ENCODE measurements at regions not wholly inside any gene's neighbourhood (a gene's known extent, or its start where the extent isn't known, plus 50 kb on each side); places are given as distances from the start of the nearest gene placed in this dataset.
"Not testable (repeated sequence)": the region's sequence is repeated elsewhere in the genome, so short reads cannot be mapped to it uniquely, and the experiment has no call there.

GRCh38 chr4:94063084-94063483, 144.6 kb upstream of the SMARCAD1 start:
- Histone ChIP-seq H3K27ac (no peak overlapping the region), H3K4me2 (ENCODE audit: unreplicated experiment) (no peak overlapping the region), H3K4me1 (ENCODE audit: insufficient read depth) (no peaks in the 10 kb centered on the region), H3K27me3 (replicated peaks; ENCODE audit: insufficient read depth) (no peaks in the 10 kb centered on the region), H3K79me2 (ENCODE audit: insufficient read depth) (no peaks in the 10 kb centered on the region), H3K4me3 (no peak overlapping the region), H4K20me1 (ENCODE audit: insufficient read depth) (no peaks in the 10 kb centered on the region), H3K36me3 (ENCODE audit: low read depth) (no peaks in the 10 kb centered on the region), H3K9me2 (ENCODE audit: insufficient read depth) (no peaks in the 10 kb centered on the region), H3K9me3 (ENCODE audit: low read depth) (no peaks in the 10 kb centered on the region), H2AFZ (no peak overlapping the region), H3F3A (ENCODE audit: insufficient read depth) (no peaks in the 10 kb centered on the region), H3K9ac (no peak overlapping the region)
- no peak for TF ChIP-seq EZH2 (IDR thresholded peaks at IDR 0.05; ENCODE audit: insufficient read depth, poor library complexity, severe bottlenecking)
- no peak for TF ChIP-seq EZH2phosphoT487 (IDR thresholded peaks at IDR 0.05; ENCODE audit: insufficient read depth, low read depth)
- DNase-seq = no peak
- WGBS, 2 experiments (ENCODE audit: low coverage in 1 of 2, low lambda C conversion rate in 2 of 2, missing lambda C conversion rate in 2 of 2) = 12 to 19% methylated on average over 4 of the region's 4 CpGs
- in situ Hi-C loops (cut with MboI) = no loop called here

- no peaks in the 10 kb centered on the region for H4K20me1 ChIP-seq (ENCODE audit: insufficient read depth)
- H3K27me3 ChIP-seq (replicated peaks; ENCODE audit: insufficient read depth) = no peaks in the 10 kb centered on the region
- H2AFZ ChIP-seq = no peak overlapping the region
- 11 to 13% methylated on average over 8 of the region's 8 CpGs for WGBS, 2 experiments (ENCODE audit: low coverage in 1 of 2, low lambda C conversion rate in 2 of 2, missing lambda C conversion rate in 2 of 2)
- H3K4me1 ChIP-seq (ENCODE audit: insufficient read depth) = no peaks in the 10 kb centered on the region
- no peak overlapping the region for H3K4me3 ChIP-seq
- H3K9me2 ChIP-seq (ENCODE audit: insufficient read depth) = no peaks in the 10 kb centered on the region
- H3K36me3 ChIP-seq (ENCODE audit: low read depth) = no peaks in the 10 kb centered on the region
- H3K27ac ChIP-seq = no peak overlapping the region
- no peak overlapping the region for H3K4me2 ChIP-seq (ENCODE audit: unreplicated experiment)
- H3K9me3 ChIP-seq (ENCODE audit: low read depth) = no peaks in the 10 kb centered on the region
- H3F3A ChIP-seq (ENCODE audit: insufficient read depth) = no peaks in the 10 kb centered on the region
- no peak for DNase-seq
- H3K9ac ChIP-seq = no peak overlapping the region
- in situ Hi-C loops (cut with MboI) = no loop called here
- no peaks in the 10 kb centered on the region for H3K79me2 ChIP-seq (ENCODE audit: insufficient read depth)
- TF ChIP-seq EZH2 (IDR thresholded peaks at IDR 0.05; ENCODE audit: insufficient read depth, poor library complexity, severe bottlenecking) (no peak), EZH2phosphoT487 (IDR thresholded peaks at IDR 0.05; ENCODE audit: insufficient read depth, low read depth) (no peak)
Measured at GRCh38 chr4:94068753-94069719, 138.6 kb upstream of the SMARCAD1 start.

GRCh38 chr4:94076498-94076897, 131.2 kb upstream of the SMARCAD1 start:
- Histone ChIP-seq H3K9me2 (ENCODE audit: insufficient read depth) (no peaks in the 10 kb centered on the region), H3K4me2 (ENCODE audit: unreplicated experiment) (no peak overlapping the region), H3K9me3 (ENCODE audit: low read depth) (no peaks in the 10 kb centered on the region), H3K27me3 (replicated peaks; ENCODE audit: insufficient read depth) (no peaks in the 10 kb centered on the region), H3K4me1 (ENCODE audit: insufficient read depth) (no peaks in the 10 kb centered on the region), H2AFZ (no peak overlapping the region), H3K36me3 (ENCODE audit: low read depth) (no peaks in the 10 kb centered on the region), H3K27ac (no peak overlapping the region), H3F3A (ENCODE audit: insufficient read depth) (no peaks in the 10 kb centered on the region), H3K4me3 (no peak overlapping the region), H4K20me1 (ENCODE audit: insufficient read depth) (no peaks in the 10 kb centered on the region), H3K79me2 (ENCODE audit: insufficient read depth) (no peaks in the 10 kb centered on the region), H3K9ac (no peak overlapping the region)
- 0 to 4% methylated on average over 1 of the region's 1 CpG for WGBS, 2 experiments (ENCODE audit: low coverage in 1 of 2, low lambda C conversion rate in 2 of 2, missing lambda C conversion rate in 2 of 2)
- TF ChIP-seq EZH2 (IDR thresholded peaks at IDR 0.05; ENCODE audit: insufficient read depth, poor library complexity, severe bottlenecking) (no peak), EZH2phosphoT487 (IDR thresholded peaks at IDR 0.05; ENCODE audit: insufficient read depth, low read depth) (no peak)
- DNase-seq = no peak
- in situ Hi-C loops (cut with MboI) = no loop called here

- WGBS, 2 experiments (ENCODE audit: low coverage in 1 of 2, low lambda C conversion rate in 2 of 2, missing lambda C conversion rate in 2 of 2) = 7 to 28% methylated on average over 3 of the region's 3 CpGs
- in situ Hi-C loops (cut with MboI) = no loop called here
Measured at GRCh38 chr4:94084155-94084554, 123.5 kb upstream of the SMARCAD1 start.

GRCh38 chr4:94099141-94099540, 108.5 kb upstream of the SMARCAD1 start:
- H3K79me2 ChIP-seq (ENCODE audit: insufficient read depth); H2AFZ ChIP-seq; H4K20me1 ChIP-seq (ENCODE audit: insufficient read depth); in situ Hi-C loops (cut with MboI); H3K27ac ChIP-seq; H3K27me3 ChIP-seq (replicated peaks; ENCODE audit: insufficient read depth); DNase-seq; H3K9ac ChIP-seq; H3K4me1 ChIP-seq (ENCODE audit: insufficient read depth); H3K9me3 ChIP-seq (ENCODE audit: low read depth); H3K4me3 ChIP-seq; H3K4me2 ChIP-seq (ENCODE audit: unreplicated experiment); H3K9me2 ChIP-seq (ENCODE audit: insufficient read depth); H3F3A ChIP-seq (ENCODE audit: insufficient read depth); H3K36me3 ChIP-seq (ENCODE audit: low read depth): not testable (repeated sequence)
- 27 to 29% methylated on average over 7 to 8 of the region's 8 CpGs for WGBS, 2 experiments (ENCODE audit: low coverage in 1 of 2, low lambda C conversion rate in 2 of 2, missing lambda C conversion rate in 2 of 2)

More at GRCh38 chr4:94084155-94084554, 123.5 kb upstream of the SMARCAD1 start:
- no peaks in the 10 kb centered on the region for H3K79me2 ChIP-seq (ENCODE audit: insufficient read depth)
- TF ChIP-seq EZH2phosphoT487 (IDR thresholded peaks at IDR 0.05; ENCODE audit: insufficient read depth, low read depth) (no peak), EZH2 (IDR thresholded peaks at IDR 0.05; ENCODE audit: insufficient read depth, poor library complexity, severe bottlenecking) (no peak)
- no peaks in the 10 kb centered on the region for H4K20me1 ChIP-seq (ENCODE audit: insufficient read depth)
- H3K9ac ChIP-seq = no peak overlapping the region
- no peaks in the 10 kb centered on the region for H3K4me1 ChIP-seq (ENCODE audit: insufficient read depth)
- H3K9me3 ChIP-seq (ENCODE audit: low read depth) = no peaks in the 10 kb centered on the region
- DNase-seq = no peak
- no peaks in the 10 kb centered on the region for H3K27me3 ChIP-seq (replicated peaks; ENCODE audit: insufficient read depth)
- no peaks in the 10 kb centered on the region for H3F3A ChIP-seq (ENCODE audit: insufficient read depth)
- H3K4me2 ChIP-seq (ENCODE audit: unreplicated experiment) = no peak overlapping the region
- no peak overlapping the region for H3K4me3 ChIP-seq
- no peaks in the 10 kb centered on the region for H3K36me3 ChIP-seq (ENCODE audit: low read depth)
- no peaks in the 10 kb centered on the region for H3K9me2 ChIP-seq (ENCODE audit: insufficient read depth)
- no peak overlapping the region for H2AFZ ChIP-seq
- H3K27ac ChIP-seq = no peak overlapping the region

Measured in GM23248 (cell line).